SU-DHL-6 (cell line): ENCODE measurements at regions not wholly inside any gene's neighbourhood (a gene's known extent, or its start where the extent isn't known, plus 50 kb on each side); places are given as distances from the start of the nearest gene placed in this dataset.

Source experiments
- EZH2phosphoT487 ChIP-seq: fragments of 200-600 bp; sonication (generic), shearing (Covaris generic); conservative IDR thresholded peaks from 2 replicates; pipeline ENCODE4 v1.6.1; 2018; ENCODE audit warnings: mild to moderate bottlenecking, antibody characterized with exemption, low read length, moderate library complexity, mixed read lengths
- TF ChIP-seq, protein P1 (sequence below): fragments of 200-600 bp; sonication (generic); IDR thresholded peaks from one replicate; pipeline ENCODE4 v1.5.1; 2017; ENCODE audit warnings: antibody characterized with exemption, mild to moderate bottlenecking, low read length, moderate library complexity; ENCODE audit not compliant: insufficient read depth, poor library complexity, severe bottlenecking

DNA sequence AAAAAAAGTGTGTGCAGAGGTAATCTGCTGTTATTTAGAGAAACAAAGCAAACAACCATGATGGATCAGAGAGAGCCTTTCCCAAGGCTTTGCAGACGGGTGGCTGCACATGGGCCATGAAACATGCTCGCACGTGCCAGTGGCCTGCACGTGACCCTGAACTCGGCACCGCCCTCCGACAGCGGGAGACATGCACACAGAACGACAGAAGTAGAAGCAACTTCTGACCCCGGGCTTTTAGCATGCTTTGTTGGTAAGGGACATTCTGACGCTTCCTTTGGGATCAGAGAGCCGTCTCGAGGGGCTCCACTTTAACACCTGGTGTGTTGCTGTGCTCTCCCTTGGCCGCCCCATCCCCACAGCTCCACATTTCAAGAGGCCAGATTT, 112.5 kb downstream of the KCNF1 start:
- TF ChIP-seq, protein P1, sequence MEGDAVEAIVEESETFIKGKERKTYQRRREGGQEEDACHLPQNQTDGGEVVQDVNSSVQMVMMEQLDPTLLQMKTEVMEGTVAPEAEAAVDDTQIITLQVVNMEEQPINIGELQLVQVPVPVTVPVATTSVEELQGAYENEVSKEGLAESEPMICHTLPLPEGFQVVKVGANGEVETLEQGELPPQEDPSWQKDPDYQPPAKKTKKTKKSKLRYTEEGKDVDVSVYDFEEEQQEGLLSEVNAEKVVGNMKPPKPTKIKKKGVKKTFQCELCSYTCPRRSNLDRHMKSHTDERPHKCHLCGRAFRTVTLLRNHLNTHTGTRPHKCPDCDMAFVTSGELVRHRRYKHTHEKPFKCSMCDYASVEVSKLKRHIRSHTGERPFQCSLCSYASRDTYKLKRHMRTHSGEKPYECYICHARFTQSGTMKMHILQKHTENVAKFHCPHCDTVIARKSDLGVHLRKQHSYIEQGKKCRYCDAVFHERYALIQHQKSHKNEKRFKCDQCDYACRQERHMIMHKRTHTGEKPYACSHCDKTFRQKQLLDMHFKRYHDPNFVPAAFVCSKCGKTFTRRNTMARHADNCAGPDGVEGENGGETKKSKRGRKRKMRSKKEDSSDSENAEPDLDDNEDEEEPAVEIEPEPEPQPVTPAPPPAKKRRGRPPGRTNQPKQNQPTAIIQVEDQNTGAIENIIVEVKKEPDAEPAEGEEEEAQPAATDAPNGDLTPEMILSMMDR: no peak
- no peak for TF ChIP-seq EZH2phosphoT487
